Suprapubic skin (tissue), 4 donors: ENCODE measurements at regions not wholly inside any gene's neighbourhood (a gene's known extent, or its start where the extent isn't known, plus 50 kb on each side); places are given as distances from the start of the nearest gene placed in this dataset.
A peak's percentile ranks its signal among the peaks of the same experiment; 100 is the strongest.

Experiments
- DNase-seq, 2 donors: peaks; one replicate each; pipeline ENCODE4 v3.0.0-alpha.2; 2019; ENCODE audit warnings: low spot score in 2 of 2
- H3K27ac ChIP-seq: fragments of 200-600 bp; sonication (generic); one replicate; pipeline ENCODE4 v1.5.1; 2019
- H3K27me3 ChIP-seq: fragments of 200-600 bp; sonication (generic); one replicate; pipeline ENCODE4 v1.5.1; 2019
- H3K36me3 ChIP-seq: fragments of 200-600 bp; sonication (generic); one replicate; pipeline ENCODE4 v1.5.1; 2019
- H3K4me1 ChIP-seq: fragments of 200-600 bp; sonication (generic); one replicate; pipeline ENCODE4 v1.5.1; 2019
- H3K4me3 ChIP-seq: fragments of 200-600 bp; sonication (generic); one replicate; pipeline ENCODE4 v1.5.1; 2019; ENCODE audit warnings: mild to moderate bottlenecking
- H3K9me3 ChIP-seq: fragments of 200-600 bp; sonication (generic); one replicate; pipeline ENCODE4 v1.5.1; 2019
- EP300 ChIP-seq: sonication (generic); formaldehyde crosslinking; IDR thresholded peaks from one replicate; pipeline ENCODE4 v1.6.1; 2017; ENCODE audit warnings: antibody characterized with exemption
- POLR2A ChIP-seq, 2 donors: fragments of 450-650 bp; IDR thresholded peaks; one replicate each; pipeline ENCODE4 v1.6.1; 2017; ENCODE audit warnings: antibody characterized with exemption in 2 of 2, mild to moderate bottlenecking in 2 of 2, moderate library complexity in 2 of 2
- POLR2AphosphoS5 ChIP-seq, 3 donors: sonication (generic); formaldehyde crosslinking; IDR thresholded peaks; one replicate each; pipeline ENCODE4 v1.6.1; 2017; ENCODE audit warnings: antibody characterized with exemption in 3 of 3
- WGBS: methylation state at CpG from one replicate; pipeline ENCODE4 v1.1.5; 2018; 5-methylcytosine and 5-hydroxymethylcytosine counted together
- TF ChIP-seq, protein P1 (sequence below), 2 donors: fragments of 200-600 bp in 1 of 2; fragments of 450-650 bp in 1 of 2; sonication (generic) in 1 of 2; IDR thresholded peaks; one replicate each; pipeline ENCODE4 v1.5.1; 2016 to 2019; ENCODE audit warnings: antibody characterized with exemption in 2 of 2, mild to moderate bottlenecking in 1 of 2, moderate library complexity in 1 of 2

- Histone ChIP-seq H3K4me3 (no peak overlapping the region), H3K9me3 (no peaks in the 10 kb centered on the region), H3K4me1 (peaks cover 14% of the 10 kb centered on the region), H3K36me3 (no peaks in the 10 kb centered on the region), H3K27me3 (no peaks in the 10 kb centered on the region), H3K27ac (peak overlapping the region; percentile 20)
- DNase-seq, result peak; percentile 83 to 86
- WGBS, result 58% methylated on average over 3 of the region's 3 CpGs
- TF ChIP-seq, protein P1, sequence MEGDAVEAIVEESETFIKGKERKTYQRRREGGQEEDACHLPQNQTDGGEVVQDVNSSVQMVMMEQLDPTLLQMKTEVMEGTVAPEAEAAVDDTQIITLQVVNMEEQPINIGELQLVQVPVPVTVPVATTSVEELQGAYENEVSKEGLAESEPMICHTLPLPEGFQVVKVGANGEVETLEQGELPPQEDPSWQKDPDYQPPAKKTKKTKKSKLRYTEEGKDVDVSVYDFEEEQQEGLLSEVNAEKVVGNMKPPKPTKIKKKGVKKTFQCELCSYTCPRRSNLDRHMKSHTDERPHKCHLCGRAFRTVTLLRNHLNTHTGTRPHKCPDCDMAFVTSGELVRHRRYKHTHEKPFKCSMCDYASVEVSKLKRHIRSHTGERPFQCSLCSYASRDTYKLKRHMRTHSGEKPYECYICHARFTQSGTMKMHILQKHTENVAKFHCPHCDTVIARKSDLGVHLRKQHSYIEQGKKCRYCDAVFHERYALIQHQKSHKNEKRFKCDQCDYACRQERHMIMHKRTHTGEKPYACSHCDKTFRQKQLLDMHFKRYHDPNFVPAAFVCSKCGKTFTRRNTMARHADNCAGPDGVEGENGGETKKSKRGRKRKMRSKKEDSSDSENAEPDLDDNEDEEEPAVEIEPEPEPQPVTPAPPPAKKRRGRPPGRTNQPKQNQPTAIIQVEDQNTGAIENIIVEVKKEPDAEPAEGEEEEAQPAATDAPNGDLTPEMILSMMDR (IDR thresholded peaks at IDR 0.05), result no peak
- no peak for TF ChIP-seq POLR2A (IDR thresholded peaks at IDR 0.05)
- TF ChIP-seq POLR2AphosphoS5 (IDR thresholded peaks at IDR 0.05), result no peak
- TF ChIP-seq EP300, result no peak
Observed at GRCh38 chr10:89074120-89074519, 83.5 kb downstream of the FAS start.

GRCh38 chr10:89073719-89074118 is 83.1 kb downstream of the FAS start:
- Histone ChIP-seq H3K4me3 (no peak overlapping the region), H3K9me3 (no peaks in the 10 kb centered on the region), H3K36me3 (no peaks in the 10 kb centered on the region), H3K4me1 (peaks cover 10% of the 10 kb centered on the region), H3K27ac (peak overlapping the region; percentile 20), H3K27me3 (no peaks in the 10 kb centered on the region)
- DNase-seq, result no peak
- 68% methylated on average over 2 of the region's 2 CpGs for WGBS
- TF ChIP-seq POLR2AphosphoS5 (IDR thresholded peaks at IDR 0.05), result no peak
- TF ChIP-seq EP300, result no peak
- TF ChIP-seq POLR2A (IDR thresholded peaks at IDR 0.05), result no peak
- TF ChIP-seq, protein P1 (IDR thresholded peaks at IDR 0.05), result no peak

DNA sequence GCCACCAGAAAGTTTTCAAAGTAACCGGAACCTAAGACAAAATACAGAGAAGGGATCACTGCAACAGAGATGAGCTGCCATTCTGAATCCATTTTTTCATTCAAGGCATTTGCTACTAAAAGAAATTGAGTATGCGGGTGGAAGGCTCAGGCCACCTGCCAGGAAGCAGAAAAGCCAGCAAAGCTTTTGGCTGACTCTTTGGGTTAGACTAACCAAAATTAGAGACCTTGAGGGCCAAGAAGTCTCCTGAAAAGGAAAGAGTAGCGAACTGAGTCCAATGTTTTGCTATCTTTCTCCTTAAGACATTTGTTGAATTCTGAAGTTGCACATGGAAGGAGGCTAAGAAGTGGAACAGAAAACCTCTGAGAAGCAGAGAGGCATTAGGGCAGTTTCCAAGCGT is 79.0 kb downstream of the FAS start:
- Histone ChIP-seq H3K36me3 (no peaks in the 10 kb centered on the region), H3K4me3 (no peak overlapping the region), H3K4me1 (peaks cover 4% of the 10 kb centered on the region), H3K9me3 (no peaks in the 10 kb centered on the region), H3K27ac (no peak overlapping the region), H3K27me3 (no peaks in the 10 kb centered on the region)
- 85% methylated on average over 4 of the region's 4 CpGs for WGBS
- TF ChIP-seq EP300 (no peak), POLR2AphosphoS5 (IDR thresholded peaks at IDR 0.05) (no peak), POLR2A (IDR thresholded peaks at IDR 0.05) (no peak)
- TF ChIP-seq, protein P1 (IDR thresholded peaks at IDR 0.05), result no peak
- no peak for DNase-seq
